OCI-LY3 (cell line): ENCODE measurements at regions not wholly inside any gene's neighbourhood (a gene's known extent, or its start where the extent isn't known, plus 50 kb on each side); places are given as distances from the start of the nearest gene placed in this dataset.

Experiments
- H2AFZ ChIP-seq: fragments of 200-600, 300-600 bp; shearing (Covaris generic); 2 replicates; pipeline ENCODE4 v1.6.0; 2014; ENCODE audit warnings: antibody characterized with exemption, low read depth, low read length
- H3K27ac ChIP-seq: fragments of 200-600, 300-600 bp; sonication (generic); 2 replicates; pipeline ENCODE4 v1.5.1; 2014; ENCODE audit warnings: mild to moderate bottlenecking, low read length, moderate library complexity, mixed read lengths
- H3K27me3 ChIP-seq: fragments of 200-600, 300-600 bp; sonication (generic); 2 replicates; pipeline ENCODE4 v1.6.1; 2014; ENCODE audit warnings: low read depth, low read length, mixed read lengths
- H3K36me3 ChIP-seq: fragments of 200-600, 300-600 bp; sonication (generic); replicated peaks from 2 replicates; pipeline ENCODE3; 2014; ENCODE audit warnings: low read depth, low read length, mixed read lengths
- H3K4me1 ChIP-seq: fragments of 300-600, 200-600 bp; sonication (generic); 2 replicates; pipeline ENCODE4 v1.6.1; 2014; ENCODE audit warnings: low read length, mixed read lengths
- H3K4me2 ChIP-seq: fragments of 200-600, 300-600 bp; sonication (generic); 2 replicates; pipeline ENCODE4 v1.6.1; 2014; ENCODE audit warnings: low read length, mixed read lengths
- H3K4me3 ChIP-seq: fragments of 300-600, 200-600 bp; sonication (generic); 2 replicates; pipeline ENCODE4 v1.5.1; 2014; ENCODE audit warnings: antibody characterized with exemption, mild to moderate bottlenecking, low read length, moderate library complexity
- H3K79me2 ChIP-seq: fragments of 300-600, 200-600 bp; shearing (Covaris generic); 2 replicates; pipeline ENCODE4 v1.6.1; 2014; ENCODE audit warnings: mild to moderate bottlenecking, low read length, mixed read lengths
- H3K9ac ChIP-seq: fragments of 300-600, 200-600 bp; shearing (Covaris generic); 2 replicates; pipeline ENCODE4 v1.6.0; 2014; ENCODE audit warnings: mild to moderate bottlenecking, low read length, moderate library complexity
- H3K9me3 ChIP-seq: fragments of 200-600, 300-600 bp; shearing (Covaris generic); 2 replicates; pipeline ENCODE4 v1.6.1; 2014; ENCODE audit warnings: low read length, mixed read lengths; ENCODE audit not compliant: insufficient read depth
- H4K20me1 ChIP-seq: fragments of 200-600, 300-600 bp; sonication (generic); 2 replicates; pipeline ENCODE4 v1.6.1; 2016; ENCODE audit warnings: low read length, mixed read lengths; ENCODE audit not compliant: insufficient read depth
- CTCF ChIP-seq: fragments of 200-600, 300-600 bp; sonication (generic); IDR thresholded peaks from 2 replicates; pipeline ENCODE4 v1.5.1; 2014; ENCODE audit warnings: antibody characterized with exemption, low read length, low read depth
- EZH2phosphoT487 ChIP-seq: fragments of 200-600 bp; shearing (Covaris generic); IDR thresholded peaks from 2 replicates; pipeline ENCODE4 v1.6.1; 2018; ENCODE audit warnings: antibody characterized with exemption, mixed run types, low read depth

GRCh38 chr20:9945408-9945807, 89.4 kb upstream of the ANKEF1 start:
- TF ChIP-seq EZH2phosphoT487, result no peak
- no peak for TF ChIP-seq CTCF
- Histone ChIP-seq H3K27ac (no peak overlapping the region), H3K9ac (no peak overlapping the region), H3K4me3 (no peak overlapping the region), H3K36me3 (no peaks in the 10 kb centered on the region), H3K79me2 (no peaks in the 10 kb centered on the region), H3K27me3 (peaks cover 19% of the 10 kb centered on the region), H2AFZ (no peak overlapping the region), H3K9me3 (no peaks in the 10 kb centered on the region), H3K4me2 (no peak overlapping the region), H3K4me1 (no peaks in the 10 kb centered on the region), H4K20me1 (no peaks in the 10 kb centered on the region)

GRCh38 chr20:9942736-9943135, 92.1 kb upstream of the ANKEF1 start:
- no peaks in the 10 kb centered on the region for H3K9me3 ChIP-seq
- no peak overlapping the region for H2AFZ ChIP-seq
- TF ChIP-seq EZH2phosphoT487, result no peak
- TF ChIP-seq CTCF, result no peak
- H3K9ac ChIP-seq, result no peak overlapping the region
- H3K36me3 ChIP-seq, result no peaks in the 10 kb centered on the region
- no peaks in the 10 kb centered on the region for H3K4me1 ChIP-seq
- H3K27ac ChIP-seq, result no peak overlapping the region
- peaks cover 28% of the 10 kb centered on the region for H3K27me3 ChIP-seq
- H3K4me2 ChIP-seq, result no peak overlapping the region
- no peak overlapping the region for H3K4me3 ChIP-seq
- H3K79me2 ChIP-seq, result no peaks in the 10 kb centered on the region
- H4K20me1 ChIP-seq, result no peaks in the 10 kb centered on the region

- Histone ChIP-seq H3K4me1 (no peaks in the 10 kb centered on the region), H3K9me3 (no peaks in the 10 kb centered on the region), H3K27me3 (peaks cover 24% of the 10 kb centered on the region), H3K4me2 (no peak overlapping the region), H3K36me3 (no peaks in the 10 kb centered on the region), H3K4me3 (no peak overlapping the region), H3K79me2 (no peaks in the 10 kb centered on the region), H4K20me1 (no peaks in the 10 kb centered on the region), H3K9ac (no peak overlapping the region), H2AFZ (no peak overlapping the region), H3K27ac (no peak overlapping the region)
- TF ChIP-seq EZH2phosphoT487 (no peak), CTCF (no peak)
Measured at GRCh38 chr20:9940329-9940728, 94.5 kb upstream of the ANKEF1 start.

- H3K9me3 ChIP-seq, result no peaks in the 10 kb centered on the region
- no peak overlapping the region for H3K4me2 ChIP-seq
- TF ChIP-seq EZH2phosphoT487 (no peak), CTCF (no peak)
Measured at GRCh38 chr20:9939231-9939630, 95.6 kb upstream of the ANKEF1 start.

More at GRCh38 chr20:9939231-9939630, 95.6 kb upstream of the ANKEF1 start:
- Histone ChIP-seq H3K79me2 (no peaks in the 10 kb centered on the region), H3K36me3 (no peaks in the 10 kb centered on the region), H3K9ac (no peak overlapping the region), H3K4me3 (no peak overlapping the region), H4K20me1 (no peaks in the 10 kb centered on the region), H3K27me3 (peaks cover 24% of the 10 kb centered on the region), H2AFZ (no peak overlapping the region), H3K4me1 (no peaks in the 10 kb centered on the region), H3K27ac (no peak overlapping the region)
